Spleen (tissue), 11 donors: ENCODE measurements at regions not wholly inside any gene's neighbourhood (a gene's known extent, or its start where the extent isn't known, plus 50 kb on each side); places are given as distances from the start of the nearest gene placed in this dataset.
A peak's percentile ranks its signal among the peaks of the same experiment; 100 is the strongest.

Experiments
- DNase-seq: peaks from one replicate; pipeline ENCODE4 v3.0.0-alpha.2; 2020
- H3K27ac ChIP-seq, 8 donors: fragments of 200-600 bp; sonication (generic) in 7 of 8; 1 replicate in 4 of 8; 2 replicates in 4 of 8; pipeline versions ENCODE4 v1.5.0 to v1.8.0; 2016 to 2021; ENCODE audit warnings: inconsistent platforms in 4 of 8, mild to moderate bottlenecking in 4 of 8, moderate library complexity in 1 of 8
- H3K27me3 ChIP-seq, 7 donors: fragments of 200-600 bp; sonication (generic) in 6 of 7; replicated peaks in 1 of 7; 1 replicate in 4 of 7; 2 replicates in 3 of 7; pipeline versions ENCODE4 v1.5.0 to v1.8.0; 2016 to 2021; ENCODE audit warnings: inconsistent platforms in 3 of 7, mild to moderate bottlenecking in 1 of 7
- H3K36me3 ChIP-seq, 6 donors: fragments of 200-600 bp; sonication (generic) in 5 of 6; 1 replicate in 4 of 6; 2 replicates in 2 of 6; pipeline versions ENCODE4 v1.5.0 to v1.8.0; 2016 to 2021; ENCODE audit warnings: inconsistent platforms in 2 of 6
- H3K4me1 ChIP-seq, 6 donors: fragments of 200-600 bp; sonication (generic) in 5 of 6; 1 replicate in 3 of 6; 2 replicates in 3 of 6; pipeline versions ENCODE4 v1.5.0 to v1.8.0; 2016 to 2021; ENCODE audit warnings: inconsistent platforms in 3 of 6
- H3K4me3 ChIP-seq, 8 donors: fragments of 200-600 bp; sonication (generic) in 7 of 8; 1 replicate in 4 of 8; 2 replicates in 4 of 8; pipeline versions ENCODE4 v1.5.0 to v1.8.0; 2016 to 2021; ENCODE audit warnings: inconsistent platforms in 4 of 8, mild to moderate bottlenecking in 4 of 8, moderate library complexity in 2 of 8
- H3K9me3 ChIP-seq, 8 donors: fragments of 200-600 bp; sonication (generic) in 7 of 8; 1 replicate in 4 of 8; 2 replicates in 4 of 8; pipeline versions ENCODE4 v1.5.0 to v1.8.0; 2016 to 2021; ENCODE audit warnings: inconsistent platforms in 4 of 8
- CTCF ChIP-seq, 11 experiments: fragments of 200-600 bp in 7 of 11; fragments of 450-650 bp in 4 of 11; sonication (generic) in 4 of 11; IDR thresholded peaks in 8 of 11; conservative IDR thresholded peaks in 3 of 11; 1 replicate in 7 of 11; 2 replicates in 4 of 11; pipeline versions ENCODE4 v1.4.0 to v1.8.0; 2016 to 2021; ENCODE audit warnings: antibody characterized with exemption in 11 of 11, inconsistent platforms in 4 of 11, mild to moderate bottlenecking in 1 of 11
- POLR2A ChIP-seq, 3 donors: fragments of 450-650 bp; IDR thresholded peaks; one replicate each; pipeline ENCODE4 v1.5.1; 2017; ENCODE audit warnings: antibody characterized with exemption in 3 of 3, mild to moderate bottlenecking in 1 of 3
- POLR2AphosphoS5 ChIP-seq, 3 donors: sonication (generic); formaldehyde crosslinking; IDR thresholded peaks; one replicate each; pipeline ENCODE4 v1.5.1; 2017; ENCODE audit warnings: antibody characterized with exemption in 3 of 3
- WGBS, 5 donors: extraction: QIAGEN DNeasy Blood & Tissue Kit in 3 of 5; methylation state at CpG; one replicate each; pipeline versions ENCODE4 v1.1.5 to v1.1.7; 2013 to 2018; 5-methylcytosine and 5-hydroxymethylcytosine counted together
- intact Hi-C: fragments of 100-400 bp; cut with DNase I; formaldehyde crosslinking; loops from one replicate; pipeline ENCODE4 v1.15.0; 2023; ENCODE audit warnings: low total_unique reads
- small RNA-seq, 4 donors: library from RNA; depleted of rRNA; stranded (forward); fragments of <200 nt; gene quantifications; one replicate each; pipeline ENCODE3, GENCODE V24; 2016
- donor health status: healthy with polysubstance abuse.
- donor health status: DM: no; HTN: no; CAD: no; lungs with moderate emphysema.
- donor health status: DM: no; HTN: no; CAD: no.
- donor health status: Bipolar disorder and iron deficiency.
- donor health status: healthy.
- donor health status: DM: no; HTN: no; CAD: no.
- donor health status: DM: yes; HTN: yes; CAD: no.

GRCh38 chr14:89466944-89467343 is 49.9 kb upstream of the FOXN3 start:
- Histone ChIP-seq H3K27me3 (no peaks in the 10 kb centered on the region), H3K36me3 (peaks cover 0 to 8% (median 0%) of the 10 kb centered on the region in 6 donors), H3K4me1 (peaks cover 5 to 85% (median 36%) of the 10 kb centered on the region in 6 donors), H3K9me3 (peaks cover 0 to 6% (median 0%) of the 10 kb centered on the region in 8 donors), H3K4me3 (peak overlapping the region in 1 of 8 donors; percentile 18), H3K27ac (peak overlapping the region in 7 of 8 donors; percentile 2 to 65 (median 57))
- intact Hi-C loops = no loop called here
- TF ChIP-seq POLR2A (IDR thresholded peaks at IDR 0.05) = no peak
- TF ChIP-seq POLR2AphosphoS5 (IDR thresholded peaks at IDR 0.05) = no peak
- no peak for TF ChIP-seq CTCF (IDR thresholded peaks at IDR 0.05 in 8 of 11, conservative IDR thresholded peaks at IDR 0.05 in 3 of 11)
- DNase-seq = no peak
- 58 to 84% (median 62%) methylated on average over 13 to 14 of the region's 14 CpGs for WGBS, 5 donors

Small RNAs in the stretch of these regions (small RNA-seq; reads per million reads assigned to genes)
- gene RF00019 (0 reads per million in 4 donors), gene RN7SKP107 (0 reads per million in 4 donors)
